Upper lobe of left lung (tissue), 6 donors: ENCODE measurements at regions not wholly inside any gene's neighbourhood (a gene's known extent, or its start where the extent isn't known, plus 50 kb on each side); places are given as distances from the start of the nearest gene placed in this dataset.
"Not testable (repeated sequence)": the region's sequence is repeated elsewhere in the genome, so short reads cannot be mapped to it uniquely, and the experiment has no call there.

Source experiments
- ATAC-seq, 2 donors: fragments of 200-7000 bp; cut with Tn5 transposase; one replicate each; pipeline ENCODE4 v1.9.1; 2022; ENCODE audit warnings: mild to moderate bottlenecking in 2 of 2, moderate library complexity in 2 of 2; ENCODE audit not compliant: low FRiP score in 2 of 2
- DNase-seq, 2 donors: peaks; one replicate each; pipeline ENCODE4 v3.0.0-alpha.2; 2019 to 2020
- H3K27ac ChIP-seq, 4 donors: fragments of 200-600 bp; sonication (generic); one replicate each; pipeline ENCODE4 v1.5.1; 2016 to 2019
- H3K27me3 ChIP-seq, 4 donors: fragments of 200-600 bp; sonication (generic); one replicate each; pipeline ENCODE4 v1.5.1; 2017 to 2019
- H3K36me3 ChIP-seq, 4 donors: fragments of 200-600 bp; sonication (generic); one replicate each; pipeline ENCODE4 v1.5.1; 2016 to 2019
- H3K4me1 ChIP-seq, 4 donors: fragments of 200-600 bp; sonication (generic); one replicate each; pipeline ENCODE4 v1.5.1; 2018 to 2019
- H3K4me3 ChIP-seq, 4 donors: fragments of 200-600 bp; sonication (generic); one replicate each; pipeline ENCODE4 v1.5.1; 2017 to 2019; ENCODE audit warnings: mild to moderate bottlenecking in 2 of 4, moderate library complexity in 1 of 4
- H3K9me3 ChIP-seq, 4 donors: fragments of 200-600 bp; sonication (generic); one replicate each; pipeline ENCODE4 v1.5.1; 2018 to 2019
- EP300 ChIP-seq, 4 donors: sonication (generic); formaldehyde crosslinking; IDR thresholded peaks; one replicate each; pipeline ENCODE4 v1.5.1; 2017; ENCODE audit warnings: antibody characterized with exemption in 4 of 4, control low read depth in 2 of 4
- POLR2A ChIP-seq, 4 donors: fragments of 450-650 bp; IDR thresholded peaks; one replicate each; pipeline ENCODE4 v1.5.1; 2016 to 2017; ENCODE audit warnings: antibody characterized with exemption in 4 of 4, mild to moderate bottlenecking in 2 of 4
- POLR2AphosphoS5 ChIP-seq, 2 donors: sonication (generic); formaldehyde crosslinking; IDR thresholded peaks; one replicate each; pipeline ENCODE4 v1.5.1; 2017; ENCODE audit warnings: antibody characterized with exemption in 2 of 2
- WGBS, 2 donors: methylation state at CpG; one replicate each; pipeline ENCODE4 v1.1.5; 2017 to 2018; 5-methylcytosine and 5-hydroxymethylcytosine counted together
- TF ChIP-seq, protein P1 (sequence below), 6 experiments: fragments of 450-650 bp in 4 of 6; fragments of 200-600 bp in 2 of 6; sonication (generic) in 2 of 6; IDR thresholded peaks; one replicate each; pipeline ENCODE4 v1.5.1; 2016 to 2019; ENCODE audit warnings: antibody characterized with exemption in 6 of 6
- donor health status: DM: no; HTN: no; CAD: no; lungs with moderate emphysema.
- donor health status: DM: no; HTN: yes; CAD: no; lungs with severe emphysema.

DNA sequence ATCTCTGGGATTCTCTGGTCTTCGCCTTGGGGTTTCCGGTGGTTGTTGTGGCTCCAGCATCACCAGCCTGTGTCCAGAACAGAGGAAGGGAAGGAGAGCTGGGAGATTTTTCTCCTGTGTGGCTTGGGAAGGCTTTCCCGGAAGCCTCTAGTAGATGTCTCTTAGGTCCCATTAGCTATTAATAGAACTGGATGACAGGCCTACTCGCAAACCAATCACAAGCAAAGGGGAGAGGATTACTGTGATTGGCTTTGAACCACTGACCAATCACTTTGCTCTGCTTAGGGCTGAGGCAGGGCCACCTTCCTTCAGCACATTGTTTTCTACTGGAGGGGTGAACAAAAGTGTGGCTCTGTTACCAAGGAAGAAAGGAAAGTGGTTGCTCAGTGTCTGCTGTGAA, 203.4 kb upstream of the SULF2 start:
- no peaks in the 10 kb centered on the region for H3K27me3 ChIP-seq
- DNase-seq (no peak), ATAC-seq (no peak)
- H3K4me1 ChIP-seq, result peaks cover 0 to 14% (median 0%) of the 10 kb centered on the region in 4 donors
- H3K36me3 ChIP-seq, result no peaks in the 10 kb centered on the region
- TF ChIP-seq EP300 (IDR thresholded peaks at IDR 0.05) (no peak), POLR2AphosphoS5 (IDR thresholded peaks at IDR 0.05) (no peak), POLR2A (IDR thresholded peaks at IDR 0.05) (no peak)
- TF ChIP-seq, protein P1, sequence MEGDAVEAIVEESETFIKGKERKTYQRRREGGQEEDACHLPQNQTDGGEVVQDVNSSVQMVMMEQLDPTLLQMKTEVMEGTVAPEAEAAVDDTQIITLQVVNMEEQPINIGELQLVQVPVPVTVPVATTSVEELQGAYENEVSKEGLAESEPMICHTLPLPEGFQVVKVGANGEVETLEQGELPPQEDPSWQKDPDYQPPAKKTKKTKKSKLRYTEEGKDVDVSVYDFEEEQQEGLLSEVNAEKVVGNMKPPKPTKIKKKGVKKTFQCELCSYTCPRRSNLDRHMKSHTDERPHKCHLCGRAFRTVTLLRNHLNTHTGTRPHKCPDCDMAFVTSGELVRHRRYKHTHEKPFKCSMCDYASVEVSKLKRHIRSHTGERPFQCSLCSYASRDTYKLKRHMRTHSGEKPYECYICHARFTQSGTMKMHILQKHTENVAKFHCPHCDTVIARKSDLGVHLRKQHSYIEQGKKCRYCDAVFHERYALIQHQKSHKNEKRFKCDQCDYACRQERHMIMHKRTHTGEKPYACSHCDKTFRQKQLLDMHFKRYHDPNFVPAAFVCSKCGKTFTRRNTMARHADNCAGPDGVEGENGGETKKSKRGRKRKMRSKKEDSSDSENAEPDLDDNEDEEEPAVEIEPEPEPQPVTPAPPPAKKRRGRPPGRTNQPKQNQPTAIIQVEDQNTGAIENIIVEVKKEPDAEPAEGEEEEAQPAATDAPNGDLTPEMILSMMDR (IDR thresholded peaks at IDR 0.05), result no peak
- 65 to 74% methylated on average over 4 of the region's 4 CpGs for WGBS, 2 donors
- H3K9me3 ChIP-seq, result peaks cover 0 to 7% (median 4%) of the 10 kb centered on the region in 4 donors
- no peak overlapping the region for H3K4me3 ChIP-seq
- H3K27ac ChIP-seq, result no peak overlapping the region

- ATAC-seq (no peak), DNase-seq (peak in 1 of 2 donors; percentile 69)
- 68 to 75% methylated on average over 7 of the region's 7 CpGs for WGBS, 2 donors
Observed at GRCh38 chr20:47985092-47985850, 200.0 kb upstream of the SULF2 start.

GRCh38 chr20:47984437-47984836, 199.2 kb upstream of the SULF2 start:
- ATAC-seq, result no peak
- DNase-seq, result no peak
- no peaks in the 10 kb centered on the region for H3K36me3 ChIP-seq
- H3K27ac ChIP-seq, result no peak overlapping the region
- 85 to 93% methylated on average over 5 to 6 of the region's 6 CpGs for WGBS, 2 donors
- H3K27me3 ChIP-seq, result no peaks in the 10 kb centered on the region
- no peaks in the 10 kb centered on the region for H3K9me3 ChIP-seq
- H3K4me3 ChIP-seq, result no peak overlapping the region
- H3K4me1 ChIP-seq, result peaks cover 0 to 7% (median 0%) of the 10 kb centered on the region in 4 donors
- TF ChIP-seq POLR2AphosphoS5 (IDR thresholded peaks at IDR 0.05) (no peak), EP300 (IDR thresholded peaks at IDR 0.05) (no peak), POLR2A (IDR thresholded peaks at IDR 0.05) (no peak)
- TF ChIP-seq, protein P1 (IDR thresholded peaks at IDR 0.05), result no peak

More at GRCh38 chr20:47985092-47985850, 200.0 kb upstream of the SULF2 start:
- H3K27me3 ChIP-seq, result no peaks in the 10 kb centered on the region
- H3K4me3 ChIP-seq, result no peak overlapping the region
- H3K27ac ChIP-seq, result no peak overlapping the region
- H3K4me1 ChIP-seq, result peaks cover 0 to 14% (median 0%) of the 10 kb centered on the region in 4 donors
- no peaks in the 10 kb centered on the region for H3K9me3 ChIP-seq
- TF ChIP-seq POLR2A (IDR thresholded peaks at IDR 0.05), result no peak
- TF ChIP-seq, protein P1 (IDR thresholded peaks at IDR 0.05), result no peak
- peak in 1 of 4 donors; percentile 61 for TF ChIP-seq EP300 (IDR thresholded peaks at IDR 0.05)
- H3K36me3 ChIP-seq, result no peaks in the 10 kb centered on the region

- WGBS, 2 donors, result 0 to 32% methylated on average over 2 to 8 of the region's 8 CpGs
- not testable (repeated sequence) for ATAC-seq
Observed at GRCh38 chr20:47983642-47984041, 198.4 kb upstream of the SULF2 start.

GRCh38 chr20:47982574-47983360, 197.5 kb upstream of the SULF2 start:
- Histone ChIP-seq H3K27me3 (no peaks in the 10 kb centered on the region), H3K9me3 (no peaks in the 10 kb centered on the region), H3K4me1 (peaks cover 0 to 11% (median 0%) of the 10 kb centered on the region in 4 donors), H3K4me3 (no peak overlapping the region), H3K36me3 (no peaks in the 10 kb centered on the region), H3K27ac (no peak overlapping the region)
- WGBS, 2 donors, result 83% methylated on average over 15 to 17 of the region's 18 CpGs
- DNase-seq, result no peak
- TF ChIP-seq POLR2A (IDR thresholded peaks at IDR 0.05) (no peak), POLR2AphosphoS5 (IDR thresholded peaks at IDR 0.05) (no peak), EP300 (IDR thresholded peaks at IDR 0.05) (no peak)
- TF ChIP-seq, protein P1 (IDR thresholded peaks at IDR 0.05), result no peak
- peak in 1 of 2 donors; percentile 18 for ATAC-seq

More at GRCh38 chr20:47983642-47984041, 198.4 kb upstream of the SULF2 start:
- not testable (repeated sequence) for H3K9me3 ChIP-seq, H3K4me1 ChIP-seq, H3K36me3 ChIP-seq, H3K27me3 ChIP-seq, H3K4me3 ChIP-seq, DNase-seq, H3K27ac ChIP-seq
